Skeletal muscle cell (primary cell): ENCODE measurements at regions not wholly inside any gene's neighbourhood (a gene's known extent, or its start where the extent isn't known, plus 50 kb on each side); places are given as distances from the start of the nearest gene placed in this dataset.
"Not testable (repeated sequence)": the region's sequence is repeated elsewhere in the genome, so short reads cannot be mapped to it uniquely, and the experiment has no call there.

Source experiments
- DNase-seq: peaks from one replicate; pipeline ENCODE4 v3.0.0-alpha.2; 2010; ENCODE audit warnings: low read depth
- H3K4me3 ChIP-seq: 2 replicates; pipeline ENCODE4 v1.5.1; 2011; ENCODE audit warnings: low read depth, mild to moderate bottlenecking, control low read depth, low read length, moderate library complexity

DNA sequence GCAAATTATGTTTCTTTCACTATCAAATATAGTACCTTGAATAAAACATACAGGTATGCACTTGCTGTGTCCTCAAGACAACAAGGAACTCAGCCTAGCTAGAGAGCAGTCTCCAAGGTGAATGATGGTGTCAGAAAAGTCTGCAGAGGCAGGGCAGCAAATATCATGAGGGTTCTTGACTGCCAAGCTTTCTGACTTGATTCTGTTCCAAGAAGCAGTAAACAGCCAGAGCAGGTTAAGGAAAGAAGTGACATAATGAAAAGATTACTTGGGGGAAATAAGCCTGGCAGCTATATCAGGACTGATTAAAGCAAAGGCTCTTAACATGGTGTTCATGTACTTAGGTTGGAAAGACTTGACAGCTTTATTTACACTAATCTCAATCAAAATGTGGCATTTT is 192.2 kb upstream of the GADL1 start:
- H3K4me3 ChIP-seq, result no peak overlapping the region
- no peak for DNase-seq

DNA sequence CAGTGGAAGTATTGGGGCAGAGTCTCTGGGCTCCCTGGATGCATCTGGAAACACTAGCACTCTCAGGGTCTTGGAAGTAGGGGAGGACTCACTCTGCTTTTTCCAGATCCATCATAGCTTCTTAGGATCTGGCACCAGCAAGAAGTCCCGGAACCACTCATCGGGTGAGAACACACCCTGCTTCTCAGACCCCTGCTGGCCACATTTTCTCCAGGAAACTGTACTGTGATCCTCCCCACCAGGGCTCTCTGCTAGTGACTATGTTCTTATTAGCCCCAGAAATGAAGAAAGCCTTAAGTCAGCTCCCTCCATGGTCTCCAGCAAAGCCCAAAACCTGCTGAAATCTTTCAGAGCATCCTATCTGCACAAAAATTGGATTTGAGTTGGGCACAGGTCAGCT is 197.3 kb upstream of the GADL1 start:
- no peak overlapping the region for H3K4me3 ChIP-seq
- DNase-seq, result no peak

GRCh38 chr3:31092748-31093589 is 198.5 kb upstream of the GADL1 start:
- no peak overlapping the region for H3K4me3 ChIP-seq
- DNase-seq, result no peak

DNA sequence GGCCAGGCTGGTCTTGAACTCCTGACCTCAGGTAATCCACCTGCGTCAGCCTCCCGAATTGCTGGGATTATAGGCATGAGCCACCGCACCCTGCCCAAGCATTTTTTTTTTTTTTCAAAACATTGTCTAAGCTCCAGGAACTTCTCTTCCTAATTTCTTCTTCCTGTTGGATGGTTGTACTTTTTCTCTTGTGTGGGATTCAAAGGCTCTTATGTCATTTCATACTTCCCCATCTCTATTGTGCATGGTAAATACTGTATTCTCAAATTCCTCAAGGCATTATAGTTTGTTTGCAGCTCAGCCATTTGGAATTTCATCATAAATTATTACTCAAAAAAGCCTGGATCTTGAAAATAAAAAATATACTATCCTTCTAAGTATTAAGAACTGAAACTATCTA is 199.1 kb upstream of the GADL1 start:
- no peak overlapping the region for H3K4me3 ChIP-seq
- DNase-seq, result no peak

DNA sequence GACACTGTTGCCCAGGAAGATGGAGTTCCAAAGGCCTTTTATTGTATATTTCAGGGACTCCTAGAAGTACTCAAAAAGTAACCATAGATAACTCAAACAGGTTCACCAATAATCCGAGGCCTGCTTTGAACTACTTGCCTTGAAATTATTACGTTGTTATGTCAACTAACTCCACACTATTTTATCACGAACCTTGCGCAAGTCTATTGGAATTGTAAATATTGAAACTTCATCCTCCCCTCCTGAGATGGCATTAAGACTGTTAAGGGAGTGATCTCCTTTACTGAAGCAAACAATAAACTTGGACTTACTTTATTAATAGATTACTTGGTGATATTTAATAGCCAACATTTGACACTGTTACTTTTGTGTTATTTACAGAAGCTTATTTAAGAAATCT is 199.6 kb upstream of the GADL1 start:
- DNase-seq, result no peak
- no peak overlapping the region for H3K4me3 ChIP-seq

DNA sequence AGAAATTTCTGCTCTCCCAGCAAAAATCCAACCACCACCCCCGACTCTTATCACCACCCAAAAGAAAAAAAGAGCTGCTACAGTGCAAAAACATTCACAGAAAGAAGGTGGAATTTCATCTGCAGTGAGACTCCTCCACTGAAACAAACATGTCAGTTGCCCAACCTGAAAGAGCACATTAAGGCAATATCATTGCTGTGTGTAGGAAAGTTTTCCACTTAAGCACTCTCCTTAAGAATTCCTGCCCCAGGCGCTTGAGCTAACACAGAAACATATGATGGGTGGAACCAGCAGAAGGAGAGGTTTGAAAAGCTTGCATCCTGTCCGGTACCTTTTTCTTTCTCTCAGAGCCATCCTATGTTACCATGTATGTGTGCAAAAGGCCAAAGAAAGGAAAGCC is 200.8 kb upstream of the GADL1 start:
- DNase-seq, result no peak
- H3K4me3 ChIP-seq, result no peak overlapping the region

- DNase-seq, result no peak
- H3K4me3 ChIP-seq, result no peak overlapping the region
Measured at GRCh38 chr3:31096661-31097395, 202.4 kb upstream of the GADL1 start.

DNA sequence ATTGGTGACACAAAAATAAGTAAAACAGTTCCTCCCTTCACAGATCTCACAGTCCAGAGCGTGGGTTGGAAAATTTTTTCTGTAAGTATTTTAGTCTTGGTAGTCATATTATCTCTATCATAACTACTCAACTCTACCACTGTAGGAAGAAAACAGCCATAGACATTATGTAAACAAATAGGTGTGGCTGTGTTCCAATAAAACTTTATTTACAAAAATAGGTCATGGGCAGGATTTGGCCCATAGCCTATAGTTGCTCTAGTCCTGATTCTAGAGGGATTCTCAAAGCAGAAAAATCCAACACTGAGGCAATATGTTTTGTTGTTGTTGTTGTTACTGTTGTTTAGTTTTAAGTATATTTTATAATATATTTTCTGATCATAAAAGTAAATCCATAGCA is 206.1 kb upstream of the GADL1 start:
- no peak overlapping the region for H3K4me3 ChIP-seq
- no peak for DNase-seq

GRCh38 chr3:31101285-31101684 is 206.8 kb upstream of the GADL1 start:
- not testable (repeated sequence) for H3K4me3 ChIP-seq, DNase-seq

GRCh38 chr3:31102196-31102879 is 207.9 kb upstream of the GADL1 start:
- DNase-seq, result no peak
- H3K4me3 ChIP-seq, result no peak overlapping the region

GRCh38 chr3:31103181-31103580 is 208.7 kb upstream of the GADL1 start:
- DNase-seq, result no peak
- no peak overlapping the region for H3K4me3 ChIP-seq

DNA sequence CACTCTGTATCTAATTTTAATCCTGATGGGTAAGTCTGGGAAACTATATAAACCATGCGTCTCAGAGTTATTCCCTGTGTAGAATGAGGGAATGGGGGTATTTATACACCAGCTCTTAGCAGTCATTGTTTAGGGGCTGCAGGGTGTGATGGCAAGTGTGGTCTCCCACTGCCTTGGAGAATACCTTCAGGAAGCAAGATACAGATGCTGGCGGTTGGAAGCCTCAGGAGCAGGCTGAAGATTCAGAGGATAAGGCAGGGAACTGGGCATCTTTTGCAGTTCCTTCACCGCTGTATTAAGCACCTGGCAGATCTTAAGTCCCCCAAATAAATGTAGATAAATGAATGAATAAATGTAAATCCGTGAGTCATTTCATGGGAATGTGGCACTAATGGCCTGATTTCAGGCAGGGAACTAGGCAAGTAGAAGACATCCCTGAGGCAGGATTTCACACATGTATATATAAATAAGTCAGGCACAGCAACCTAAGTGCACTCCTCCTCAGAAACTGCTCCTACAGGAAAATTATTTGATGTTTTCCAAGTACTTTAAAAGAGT is 209.2 kb upstream of the GADL1 start:
- H3K4me3 ChIP-seq, result no peak overlapping the region
- DNase-seq, result no peak

- H3K4me3 ChIP-seq, result no peak overlapping the region
- no peak for DNase-seq
Measured at GRCh38 chr3:31105011-31105410, 210.6 kb upstream of the GADL1 start.

- no peak overlapping the region for H3K4me3 ChIP-seq
- DNase-seq, result peak; percentile 87
Measured at GRCh38 chr3:31105438-31106077, 211.1 kb upstream of the GADL1 start.

- DNase-seq, result peak; percentile 84
- no peak overlapping the region for H3K4me3 ChIP-seq
Measured at GRCh38 chr3:31106204-31106603, 211.7 kb upstream of the GADL1 start.

GRCh38 chr3:31106912-31107311 is 212.5 kb upstream of the GADL1 start:
- no peak overlapping the region for H3K4me3 ChIP-seq
- no peak for DNase-seq

GRCh38 chr3:31114929-31115283 is 220.4 kb upstream of the GADL1 start:
- no peak for DNase-seq

GRCh38 chr3:31115531-31115930 is 221.1 kb upstream of the GADL1 start:
- H3K4me3 ChIP-seq, DNase-seq: not testable (repeated sequence)

More at GRCh38 chr3:31114929-31115283, 220.4 kb upstream of the GADL1 start:
- no peak overlapping the region for H3K4me3 ChIP-seq

DNA sequence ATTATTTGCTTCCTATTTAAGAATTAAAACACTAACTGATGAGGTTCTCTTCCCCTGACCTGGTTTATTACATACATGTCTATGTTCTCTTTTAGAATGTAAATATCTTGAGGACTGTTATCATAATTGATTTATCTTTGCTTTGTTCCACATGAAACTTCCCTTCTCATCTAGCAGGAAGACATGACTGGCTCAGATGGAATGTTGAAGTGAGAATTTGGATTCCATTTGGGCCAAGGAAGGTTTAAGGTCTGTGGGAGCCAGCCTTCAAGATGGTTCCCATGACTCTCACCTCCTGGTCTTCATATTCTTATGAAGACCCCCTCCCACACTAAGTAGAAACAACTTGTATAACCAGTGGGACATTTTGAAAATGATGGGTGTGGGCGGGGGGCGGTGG is 222.2 kb upstream of the GADL1 start:
- DNase-seq, result no peak
- no peak overlapping the region for H3K4me3 ChIP-seq

DNA sequence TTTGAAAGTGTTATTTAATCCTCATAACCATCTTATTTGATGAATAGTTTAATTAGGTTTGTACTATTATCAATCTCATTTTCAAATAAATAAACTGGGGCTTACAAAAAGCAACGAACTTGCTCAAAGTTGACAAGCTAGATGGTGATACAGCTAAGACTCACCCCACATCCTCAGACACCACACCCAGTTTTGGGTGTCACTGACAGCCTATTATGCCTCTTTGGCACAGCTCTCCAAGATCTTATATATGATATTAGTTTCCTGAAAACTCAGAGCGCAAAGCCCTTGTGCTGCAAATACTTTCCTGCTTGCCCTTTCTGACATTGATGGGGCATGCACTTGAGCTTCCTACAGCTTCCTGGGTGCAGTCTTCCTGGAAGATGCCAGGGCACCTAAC is 223.4 kb upstream of the GADL1 start:
- no peak for DNase-seq
- no peak overlapping the region for H3K4me3 ChIP-seq
